Liver (tissue), 8 donors: ENCODE measurements at regions not wholly inside any gene's neighbourhood (a gene's known extent, or its start where the extent isn't known, plus 50 kb on each side); places are given as distances from the start of the nearest gene placed in this dataset.

ENCODE experiments used
- DNase-seq: peaks from one replicate; pipeline ENCODE4 v3.0.0-alpha.2; 2017; ENCODE audit warnings: low spot score
- H3K27ac ChIP-seq, 2 donors: one replicate each; pipeline ENCODE4 v1.7.0; 2013; ENCODE audit warnings: inconsistent platforms in 2 of 2, low read length in 2 of 2, control low read depth in 1 of 2, low read depth in 1 of 2, mild to moderate bottlenecking in 1 of 2
- H3K27me3 ChIP-seq, 4 donors: one replicate each; pipeline versions ENCODE4 v1.6.1 to v1.7.0; 2013; ENCODE audit warnings: low read length in 3 of 4, inconsistent platforms in 1 of 4, mild to moderate bottlenecking in 1 of 4, moderate library complexity in 1 of 4; ENCODE audit not compliant: control insufficient read depth in 4 of 4, insufficient read depth in 4 of 4
- H3K36me3 ChIP-seq, 4 donors: one replicate each; pipeline versions ENCODE4 v1.6.1 to v1.7.0; 2013; ENCODE audit warnings: low read length in 3 of 4, mild to moderate bottlenecking in 3 of 4, low read depth in 1 of 4, moderate library complexity in 1 of 4; ENCODE audit not compliant: control insufficient read depth in 4 of 4, insufficient read depth in 3 of 4
- H3K4me1 ChIP-seq, 4 donors: one replicate each; pipeline versions ENCODE4 v1.6.1 to v1.7.0; 2013; ENCODE audit warnings: low read length in 3 of 4, mild to moderate bottlenecking in 3 of 4, moderate library complexity in 1 of 4; ENCODE audit not compliant: control insufficient read depth in 4 of 4, insufficient read depth in 4 of 4
- H3K4me3 ChIP-seq, 3 donors: one replicate each; pipeline versions ENCODE4 v1.6.1 to v1.7.0; 2013; ENCODE audit warnings: low read length in 3 of 3, control low read depth in 1 of 3, low read depth in 1 of 3, mild to moderate bottlenecking in 1 of 3
- H3K9ac ChIP-seq, 2 donors: one replicate each; pipeline ENCODE4 v1.7.0; 2013; ENCODE audit warnings: low read length in 2 of 2, mild to moderate bottlenecking in 2 of 2, moderate library complexity in 2 of 2, control low read depth in 1 of 2, low read depth in 1 of 2
- H3K9me3 ChIP-seq, 4 donors: one replicate each; pipeline versions ENCODE4 v1.6.1 to v1.7.0; 2013; ENCODE audit warnings: low read length in 3 of 4; ENCODE audit not compliant: control insufficient read depth in 4 of 4
- ATF3 ChIP-seq: IDR thresholded peaks from 2 replicates; pipeline ENCODE4 v1.6.1; 2016; ENCODE audit warnings: antibody characterized with exemption
- CTCF ChIP-seq: fragments of 150-350 bp; IDR thresholded peaks from 2 replicates; pipeline ENCODE4 v1.5.1; 2017; ENCODE audit warnings: improper control_type of control experiment, low read depth, low read length; ENCODE audit not compliant: missing input control
- EGR1 ChIP-seq, 2 donors: IDR thresholded peaks; 2 replicates each; pipeline ENCODE4 v1.6.1; 2016 to 2018; ENCODE audit warnings: antibody characterized with exemption in 2 of 2, low read depth in 2 of 2
- FOXA2 ChIP-seq: IDR thresholded peaks from 2 replicates; pipeline ENCODE4 v1.6.1; 2016; ENCODE audit warnings: antibody characterized with exemption
- GABPA ChIP-seq, 2 donors: IDR thresholded peaks in 1 of 2; conservative IDR thresholded peaks in 1 of 2; 2 replicates each; pipeline ENCODE4 v1.6.1; 2016; ENCODE audit warnings: antibody characterized with exemption in 2 of 2, mild to moderate bottlenecking in 1 of 2, moderate library complexity in 1 of 2
- HNF4G ChIP-seq: IDR thresholded peaks from 2 replicates; pipeline ENCODE4 v1.6.1; 2016; ENCODE audit warnings: antibody characterized with exemption
- JUND ChIP-seq, 2 donors: IDR thresholded peaks; 2 replicates each; pipeline ENCODE4 v1.6.1; 2016; ENCODE audit warnings: antibody characterized with exemption in 2 of 2
- NR2F2 ChIP-seq: IDR thresholded peaks from 2 replicates; pipeline ENCODE4 v1.6.1; 2016; ENCODE audit warnings: antibody characterized with exemption
- RAD21 ChIP-seq, 2 donors: IDR thresholded peaks; 2 replicates each; pipeline ENCODE4 v1.6.1; 2016; ENCODE audit warnings: antibody characterized with exemption in 2 of 2, mild to moderate bottlenecking in 2 of 2
- REST ChIP-seq: IDR thresholded peaks from 2 replicates; pipeline ENCODE4 v1.6.1; 2016; ENCODE audit warnings: antibody characterized with exemption, mild to moderate bottlenecking
- RXRA ChIP-seq, 2 donors: IDR thresholded peaks; 2 replicates each; pipeline ENCODE4 v1.6.1; 2017 to 2018; ENCODE audit warnings: antibody characterized with exemption in 2 of 2, mild to moderate bottlenecking in 1 of 2
- SP1 ChIP-seq: IDR thresholded peaks from 2 replicates; pipeline ENCODE4 v1.6.1; 2018; ENCODE audit warnings: antibody characterized with exemption, mild to moderate bottlenecking
- TAF1 ChIP-seq: conservative IDR thresholded peaks from 2 replicates; pipeline ENCODE4 v1.6.1; 2016; ENCODE audit warnings: antibody characterized with exemption, mild to moderate bottlenecking
- YY1 ChIP-seq: IDR thresholded peaks from 2 replicates; pipeline ENCODE4 v1.6.1; 2016; ENCODE audit warnings: antibody characterized with exemption, mild to moderate bottlenecking
- ZBTB33 ChIP-seq: IDR thresholded peaks from 2 replicates; pipeline ENCODE4 v1.6.1; 2016; ENCODE audit warnings: antibody characterized with exemption
- WGBS: extraction: QIAGEN DNeasy Blood & Tissue Kit; methylation state at CpG from one replicate; pipeline ENCODE4 v1.1.7; 2013; 5-methylcytosine and 5-hydroxymethylcytosine counted together
- donor health status: healthy.
- donor health status: healthy.
- donor health status: healthy.
- donor health status: healthy.
- donor health status: healthy.

GRCh38 chr12:87302126-87302745 is 727.0 kb downstream of the C12orf50 start:
- no peaks in the 10 kb centered on the region for H3K4me1 ChIP-seq
- no peak overlapping the region for H3K27ac ChIP-seq
- H3K27me3 ChIP-seq: no peaks in the 10 kb centered on the region
- H3K9me3 ChIP-seq: no peaks in the 10 kb centered on the region
- TF ChIP-seq YY1 (no peak), NR2F2 (no peak), ZBTB33 (no peak), FOXA2 (no peak), RAD21 (IDR thresholded peaks at IDR 0.05) (no peak), TAF1 (no peak), REST (no peak), EGR1 (IDR thresholded peaks at IDR 0.05; ENCODE audit: low read depth in 2 of 2) (no peak), RXRA (IDR thresholded peaks at IDR 0.05) (no peak), GABPA (IDR thresholded peaks at IDR 0.05 in 1 of 2, conservative IDR thresholded peaks at IDR 0.05 in 1 of 2) (no peak), ATF3 (no peak), CTCF (no peak)
- no peaks in the 10 kb centered on the region for H3K36me3 ChIP-seq
- no peak for DNase-seq
- H3K4me3 ChIP-seq: no peak overlapping the region
- WGBS: 89% methylated on average over 5 of the region's 5 CpGs
- no peak overlapping the region for H3K9ac ChIP-seq

GRCh38 chr12:87290505-87290904 is 738.7 kb downstream of the C12orf50 start:
- Histone ChIP-seq H3K4me3 (no peak overlapping the region), H3K9me3 (no peaks in the 10 kb centered on the region), H3K27ac (no peak overlapping the region), H3K27me3 (no peaks in the 10 kb centered on the region), H3K9ac (no peak overlapping the region), H3K4me1 (no peaks in the 10 kb centered on the region), H3K36me3 (no peaks in the 10 kb centered on the region)
- TF ChIP-seq HNF4G (no peak), SP1 (no peak), YY1 (no peak), REST (no peak), JUND (IDR thresholded peaks at IDR 0.05) (no peak)
- no peak for DNase-seq
